Tibial nerve (tissue), 4 donors: ENCODE measurements at regions not wholly inside any gene's neighbourhood (a gene's known extent, or its start where the extent isn't known, plus 50 kb on each side); places are given as distances from the start of the nearest gene placed in this dataset.

Source experiments
- EP300 ChIP-seq, 2 donors: sonication (generic); formaldehyde crosslinking; IDR thresholded peaks; one replicate each; pipeline ENCODE4 v1.6.1; 2017; ENCODE audit warnings: antibody characterized with exemption in 2 of 2, mild to moderate bottlenecking in 1 of 2
- POLR2A ChIP-seq, 2 donors: fragments of 450-650 bp; IDR thresholded peaks; one replicate each; pipeline ENCODE4 v1.6.1; 2017; ENCODE audit warnings: antibody characterized with exemption in 2 of 2, mild to moderate bottlenecking in 2 of 2, moderate library complexity in 2 of 2
- TF ChIP-seq, protein P1 (sequence below), 5 experiments: fragments of 200-600 bp in 3 of 5; fragments of 450-650 bp in 2 of 5; sonication (generic) in 3 of 5; IDR thresholded peaks; one replicate each; pipeline ENCODE4 v1.5.1; 2016 to 2019; ENCODE audit warnings: antibody characterized with exemption in 5 of 5, mild to moderate bottlenecking in 3 of 5, moderate library complexity in 2 of 5

DNA sequence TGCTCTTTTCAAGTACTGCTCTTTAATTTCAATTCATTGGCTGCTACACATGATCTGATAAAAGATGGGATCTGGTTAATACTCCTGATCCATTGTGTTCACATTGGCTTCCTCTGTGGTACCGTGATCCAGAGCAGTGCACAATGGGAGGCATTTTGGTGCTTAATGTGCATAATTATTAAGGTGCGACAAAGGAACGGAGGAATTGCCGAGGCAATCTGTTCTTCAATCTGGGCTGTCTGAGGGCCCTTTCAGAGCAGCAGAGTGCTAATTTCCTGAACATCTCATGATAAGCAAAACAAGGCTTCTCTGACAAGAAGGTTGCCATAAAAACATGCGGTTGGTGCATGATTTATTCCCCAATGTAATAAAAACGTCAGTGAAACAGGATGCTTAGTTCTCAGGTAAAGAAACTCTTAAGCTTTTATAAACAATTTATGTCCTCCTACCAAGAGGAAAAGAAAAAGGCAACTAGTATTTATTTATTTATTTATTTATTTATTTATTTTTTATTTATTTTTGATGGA is 64.0 kb upstream of the EPHA3 start:
- TF ChIP-seq, protein P1, sequence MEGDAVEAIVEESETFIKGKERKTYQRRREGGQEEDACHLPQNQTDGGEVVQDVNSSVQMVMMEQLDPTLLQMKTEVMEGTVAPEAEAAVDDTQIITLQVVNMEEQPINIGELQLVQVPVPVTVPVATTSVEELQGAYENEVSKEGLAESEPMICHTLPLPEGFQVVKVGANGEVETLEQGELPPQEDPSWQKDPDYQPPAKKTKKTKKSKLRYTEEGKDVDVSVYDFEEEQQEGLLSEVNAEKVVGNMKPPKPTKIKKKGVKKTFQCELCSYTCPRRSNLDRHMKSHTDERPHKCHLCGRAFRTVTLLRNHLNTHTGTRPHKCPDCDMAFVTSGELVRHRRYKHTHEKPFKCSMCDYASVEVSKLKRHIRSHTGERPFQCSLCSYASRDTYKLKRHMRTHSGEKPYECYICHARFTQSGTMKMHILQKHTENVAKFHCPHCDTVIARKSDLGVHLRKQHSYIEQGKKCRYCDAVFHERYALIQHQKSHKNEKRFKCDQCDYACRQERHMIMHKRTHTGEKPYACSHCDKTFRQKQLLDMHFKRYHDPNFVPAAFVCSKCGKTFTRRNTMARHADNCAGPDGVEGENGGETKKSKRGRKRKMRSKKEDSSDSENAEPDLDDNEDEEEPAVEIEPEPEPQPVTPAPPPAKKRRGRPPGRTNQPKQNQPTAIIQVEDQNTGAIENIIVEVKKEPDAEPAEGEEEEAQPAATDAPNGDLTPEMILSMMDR (IDR thresholded peaks at IDR 0.05): no peak
- TF ChIP-seq EP300 (IDR thresholded peaks at IDR 0.05) (no peak), POLR2A (IDR thresholded peaks at IDR 0.05) (no peak)
